ENCODE measurements at regions not wholly inside any gene's neighbourhood (a gene's known extent, or its start where the extent isn't known, plus 50 kb on each side); places are given as distances from the start of the nearest gene placed in this dataset.

DNA sequence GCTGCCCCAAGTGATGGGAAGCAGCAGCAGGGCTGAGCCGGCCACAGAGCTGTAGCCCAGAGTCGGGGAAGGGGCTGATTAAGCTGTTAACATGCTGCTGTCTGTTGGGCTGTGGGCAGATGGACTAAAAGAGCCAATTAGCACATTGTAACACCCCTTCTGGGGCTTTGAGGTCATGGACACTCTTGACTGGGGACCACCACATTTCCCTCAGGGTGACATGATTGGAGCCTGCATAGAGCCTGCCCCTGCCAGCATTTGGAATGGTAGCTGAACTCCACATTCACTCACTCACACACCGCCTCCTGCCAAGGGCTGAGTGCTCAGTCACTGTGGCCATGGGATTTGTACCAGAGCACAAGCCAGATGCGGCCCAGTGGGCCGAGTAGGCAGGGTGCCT lies 646.9 kb downstream of the FAT4 start:
- intact Hi-C loops (cut with DNase I), result no loop called here
- peaks cover 0 to 5% (median 0%) of the 10 kb centered on the region in 4 donors for H3K4me1 ChIP-seq
- DNase-seq, result no peak
- WGBS, 2 donors, result 81 to 90% methylated on average over 5 of the region's 5 CpGs
- H3K27me3 ChIP-seq, result no peaks in the 10 kb centered on the region
- H3K4me3 ChIP-seq, result no peak overlapping the region
- no peak overlapping the region for H3K27ac ChIP-seq
- TF ChIP-seq POLR2A (IDR thresholded peaks at IDR 0.05) (no peak), POLR2AphosphoS5 (IDR thresholded peaks at IDR 0.05) (no peak), CTCF (IDR thresholded peaks at IDR 0.05) (no peak), EP300 (IDR thresholded peaks at IDR 0.05) (no peak)
- no peaks in the 10 kb centered on the region for H3K9me3 ChIP-seq
- H3K36me3 ChIP-seq, result no peaks in the 10 kb centered on the region

DNA sequence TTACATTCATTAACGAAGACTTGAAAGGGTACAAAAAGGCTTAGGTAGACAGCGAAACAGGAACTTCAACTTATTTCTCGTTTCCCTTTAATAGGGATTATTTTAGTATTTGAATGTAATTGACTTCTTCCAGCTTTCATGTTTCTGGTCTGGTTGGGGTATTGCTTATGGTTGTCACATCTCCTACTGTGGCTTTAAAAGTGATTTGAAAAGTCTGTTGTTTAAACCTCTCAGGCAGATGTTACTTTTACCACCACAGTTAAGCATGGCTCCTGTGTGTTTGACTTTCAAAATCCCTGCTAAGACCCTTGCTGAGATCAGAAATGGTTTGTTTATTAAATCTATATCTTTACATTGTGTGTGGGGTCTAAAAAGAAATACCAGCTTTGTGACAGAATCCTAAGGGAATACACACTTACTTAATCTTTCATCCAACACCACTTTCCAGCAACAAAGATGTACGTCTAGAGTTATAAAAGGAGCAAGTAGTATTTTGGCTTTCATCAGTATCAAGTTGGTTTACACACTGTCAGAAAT lies 661.2 kb downstream of the FAT4 start:
- no peak for TF ChIP-seq CTCF (IDR thresholded peaks at IDR 0.05)
- H3K9me3 ChIP-seq, result no peaks in the 10 kb centered on the region
- no peak overlapping the region for H3K27ac ChIP-seq
- no peaks in the 10 kb centered on the region for H3K4me1 ChIP-seq
- 72% methylated on average over 4 of the region's 4 CpGs for WGBS, 2 donors
- DNase-seq, result no peak
- no peak overlapping the region for H3K4me3 ChIP-seq
- intact Hi-C loops (cut with DNase I), result no loop called here
- no peaks in the 10 kb centered on the region for H3K27me3 ChIP-seq
- no peaks in the 10 kb centered on the region for H3K36me3 ChIP-seq

- intact Hi-C loops (cut with DNase I), result no loop called here
- H3K9me3 ChIP-seq, result no peaks in the 10 kb centered on the region
These were observed 665.2 kb downstream of the FAT4 start for GRCh38 chr4:125979950-125980349.

DNA sequence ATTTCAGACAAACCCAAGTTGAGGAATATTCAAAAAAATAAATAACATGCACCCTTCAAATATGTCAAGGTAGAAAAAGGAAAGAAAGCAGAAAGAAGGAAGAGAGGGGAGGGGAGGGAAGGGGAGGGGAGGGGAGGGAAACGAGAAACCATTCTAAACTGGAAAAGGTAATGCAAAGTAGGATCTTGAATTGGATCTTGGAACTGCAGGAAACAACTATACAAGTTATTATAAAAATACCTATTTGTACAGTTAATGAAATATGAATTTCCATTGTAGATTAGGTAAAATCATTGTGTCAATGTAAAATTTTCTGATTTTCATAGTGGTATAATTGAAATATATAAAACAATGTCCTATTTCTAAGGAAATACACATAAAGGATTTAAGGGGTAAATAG lies 668.4 kb downstream of the FAT4 start:
- intact Hi-C loops (cut with DNase I), result no loop called here
- Histone ChIP-seq H3K9me3 (no peaks in the 10 kb centered on the region), H3K27me3 (no peaks in the 10 kb centered on the region), H3K27ac (no peak overlapping the region), H3K4me3 (no peak overlapping the region), H3K4me1 (no peaks in the 10 kb centered on the region), H3K36me3 (no peaks in the 10 kb centered on the region)
- no peak for DNase-seq
- 50 to 87% methylated on average over 1 of the region's 1 CpG for WGBS, 2 donors
- TF ChIP-seq EP300 (IDR thresholded peaks at IDR 0.05) (no peak), POLR2AphosphoS5 (IDR thresholded peaks at IDR 0.05) (no peak), POLR2A (IDR thresholded peaks at IDR 0.05) (no peak), CTCF (IDR thresholded peaks at IDR 0.05) (no peak)

More at GRCh38 chr4:125979950-125980349, 665.2 kb downstream of the FAT4 start:
- H3K36me3 ChIP-seq, result no peaks in the 10 kb centered on the region
- H3K4me1 ChIP-seq, result no peaks in the 10 kb centered on the region
- no peak overlapping the region for H3K4me3 ChIP-seq
- no peak overlapping the region for H3K27ac ChIP-seq
- DNase-seq, result no peak
- TF ChIP-seq POLR2A (IDR thresholded peaks at IDR 0.05), result no peak
- TF ChIP-seq EP300 (IDR thresholded peaks at IDR 0.05), result no peak
- no peak for TF ChIP-seq CTCF (IDR thresholded peaks at IDR 0.05)
- no peak for TF ChIP-seq POLR2AphosphoS5 (IDR thresholded peaks at IDR 0.05)
- H3K27me3 ChIP-seq, result no peaks in the 10 kb centered on the region
- WGBS, 2 donors, result 81 to 85% methylated on average over 6 of the region's 6 CpGs

DNA sequence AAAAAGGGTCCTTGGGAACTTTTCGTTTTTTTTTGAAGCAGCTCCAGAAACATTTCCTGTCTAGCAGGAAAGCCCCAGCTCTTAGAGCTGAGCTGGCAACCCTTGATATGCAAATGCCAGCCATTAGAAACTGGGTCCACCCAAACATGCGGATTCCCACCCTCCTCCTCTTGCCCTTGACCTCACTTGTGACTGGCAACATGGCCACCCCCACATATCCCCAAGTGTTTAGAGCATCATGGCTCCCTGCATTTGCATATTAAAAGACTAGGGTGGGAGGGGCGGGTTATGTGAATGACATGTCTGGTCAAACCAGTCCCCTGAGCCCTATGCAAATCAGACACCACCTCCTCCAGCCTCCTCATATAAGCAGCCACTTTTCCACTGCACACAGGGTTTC lies 671.1 kb downstream of the FAT4 start:
- no peak overlapping the region for H3K4me3 ChIP-seq
- intact Hi-C loops (cut with DNase I), result no loop called here
- H3K27me3 ChIP-seq, result no peaks in the 10 kb centered on the region
- no peak for DNase-seq
- no peak for TF ChIP-seq POLR2A (IDR thresholded peaks at IDR 0.05)
- TF ChIP-seq CTCF (IDR thresholded peaks at IDR 0.05), result no peak
- no peak for TF ChIP-seq POLR2AphosphoS5 (IDR thresholded peaks at IDR 0.05)
- no peak for TF ChIP-seq EP300 (IDR thresholded peaks at IDR 0.05)
- peaks cover 0 to 10% (median 8%) of the 10 kb centered on the region in 4 donors for H3K4me1 ChIP-seq
- no peak overlapping the region for H3K27ac ChIP-seq
- no peaks in the 10 kb centered on the region for H3K9me3 ChIP-seq
- WGBS, 2 donors, result 51 to 58% methylated on average over 3 of the region's 3 CpGs
- H3K36me3 ChIP-seq, result no peaks in the 10 kb centered on the region
